SU-DHL-6 (cell line): ENCODE measurements at regions not wholly inside any gene's neighbourhood (a gene's known extent, or its start where the extent isn't known, plus 50 kb on each side); places are given as distances from the start of the nearest gene placed in this dataset.

Experiments
- CTCF ChIP-seq: fragments of 200-600 bp; sonication (generic); IDR thresholded peaks from one replicate; pipeline ENCODE4 v1.5.1; 2017; ENCODE audit warnings: antibody characterized with exemption, mild to moderate bottlenecking, low read length, moderate library complexity; ENCODE audit not compliant: insufficient read depth, poor library complexity, severe bottlenecking
- EZH2phosphoT487 ChIP-seq: fragments of 200-600 bp; sonication (generic), shearing (Covaris generic); conservative IDR thresholded peaks from 2 replicates; pipeline ENCODE4 v1.6.1; 2018; ENCODE audit warnings: mild to moderate bottlenecking, antibody characterized with exemption, low read length, moderate library complexity, mixed read lengths

DNA sequence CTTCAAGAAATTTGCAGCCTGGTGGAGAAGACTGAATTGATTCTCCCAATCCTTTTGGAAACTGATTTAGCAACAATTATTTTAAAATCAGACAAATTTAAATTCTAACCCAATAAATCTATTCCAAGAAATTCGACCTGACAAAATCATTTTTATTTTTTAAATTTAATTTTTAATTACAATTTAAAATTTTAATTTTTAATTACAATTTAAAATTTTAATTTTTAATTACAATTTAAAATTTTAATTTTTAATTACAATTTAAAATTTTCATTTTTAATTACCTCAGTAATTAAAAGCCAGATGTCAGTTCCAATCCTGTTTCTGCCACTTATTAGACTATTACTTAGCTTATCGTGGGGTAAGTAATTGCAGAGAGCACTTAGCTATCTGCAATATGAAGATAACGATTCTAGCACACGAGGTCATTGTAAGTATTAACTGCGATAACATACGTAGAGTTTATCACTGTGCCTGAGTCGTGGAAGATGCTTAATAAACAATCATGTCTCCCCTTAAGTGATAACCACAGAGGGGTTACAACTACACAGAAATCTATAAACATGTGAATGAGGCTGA, 346.4 kb upstream of the SLC24A2 start:
- no peak for TF ChIP-seq CTCF
- no peak for TF ChIP-seq EZH2phosphoT487
